SW480 (cell line): ENCODE measurements at regions not wholly inside any gene's neighbourhood (a gene's known extent, or its start where the extent isn't known, plus 50 kb on each side); places are given as distances from the start of the nearest gene placed in this dataset.
A peak's percentile ranks its signal among the peaks of the same experiment; 100 is the strongest.

Experiments
- DNase-seq: peaks from one replicate; pipeline ENCODE4 v3.0.0-alpha.2; 2016; ENCODE audit warnings: low spot score

- no peak for DNase-seq
These were observed 709.0 kb downstream of the EPM2A start for GRCh38 chr6:145026267-145026679.

GRCh38 chr6:145028144-145028818 lies 707.0 kb downstream of the EPM2A start:
- peak; percentile 34 for DNase-seq

GRCh38 chr6:145031001-145031400 lies 704.3 kb downstream of the EPM2A start:
- no peak for DNase-seq

- DNase-seq, result no peak
These were observed 703.4 kb downstream of the EPM2A start for GRCh38 chr6:145031962-145032361.

GRCh38 chr6:145032562-145033145 lies 702.7 kb downstream of the EPM2A start:
- DNase-seq, result no peak

- no peak for DNase-seq
These were observed 700.7 kb downstream of the EPM2A start for GRCh38 chr6:145034664-145035063.

- no peak for DNase-seq
These were observed 699.1 kb downstream of the EPM2A start for GRCh38 chr6:145036236-145036635.

- no peak for DNase-seq
These were observed 698.3 kb downstream of the EPM2A start for GRCh38 chr6:145036848-145037567.

- no peak for DNase-seq
These were observed 692.8 kb downstream of the EPM2A start for GRCh38 chr6:145042559-145042958.

GRCh38 chr6:145043926-145044500 lies 691.3 kb downstream of the EPM2A start:
- no peak for DNase-seq

GRCh38 chr6:145044641-145045246 lies 690.6 kb downstream of the EPM2A start:
- no peak for DNase-seq

- no peak for DNase-seq
These were observed 689.7 kb downstream of the EPM2A start for GRCh38 chr6:145045582-145045981.

GRCh38 chr6:145047891-145048290 lies 687.4 kb downstream of the EPM2A start:
- no peak for DNase-seq

- DNase-seq, result no peak
These were observed 683.7 kb downstream of the EPM2A start for GRCh38 chr6:145051661-145052060.

- no peak for DNase-seq
These were observed 679.8 kb downstream of the EPM2A start for GRCh38 chr6:145055567-145055966.

- no peak for DNase-seq
These were observed 674.6 kb downstream of the EPM2A start for GRCh38 chr6:145060714-145061113.

- DNase-seq, result no peak
These were observed 672.2 kb downstream of the EPM2A start for GRCh38 chr6:145063091-145063490.

- DNase-seq, result no peak
These were observed 667.9 kb downstream of the EPM2A start for GRCh38 chr6:145067430-145067829.

GRCh38 chr6:145068577-145068976 lies 666.7 kb downstream of the EPM2A start:
- DNase-seq, result no peak

GRCh38 chr6:145069966-145070365 lies 665.4 kb downstream of the EPM2A start:
- DNase-seq, result no peak

GRCh38 chr6:145070791-145071190 lies 664.5 kb downstream of the EPM2A start:
- no peak for DNase-seq

- no peak for DNase-seq
These were observed 663.5 kb downstream of the EPM2A start for GRCh38 chr6:145071836-145072235.

- DNase-seq, result no peak
These were observed 661.5 kb downstream of the EPM2A start for GRCh38 chr6:145073811-145074210.
